Activated CD4-positive, alpha-beta T cell treated with anti-CD3 and anti-CD28 coated beads, Interleukin-2, amount 10 ng/mL, durations not matched to agents 24 days and 14 days (primary cell): ENCODE measurements at regions not wholly inside any gene's neighbourhood (a gene's known extent, or its start where the extent isn't known, plus 50 kb on each side); places are given as distances from the start of the nearest gene placed in this dataset.
"Not testable (repeated sequence)": the region's sequence is repeated elsewhere in the genome, so short reads cannot be mapped to it uniquely, and the experiment has no call there.

Experiments used
- DNase-seq: peaks from one replicate; pipeline ENCODE4 v3.0.0; 2022
- H3K27ac Mint-ChIP-seq: one replicate; pipeline ENCODE4 v1.8.0; 2022; ENCODE audit warnings: mild to moderate bottlenecking, mixed read lengths
- H3K27me3 Mint-ChIP-seq: one replicate; pipeline ENCODE4 v1.8.0; 2022; ENCODE audit warnings: mixed read lengths
- H3K36me3 Mint-ChIP-seq: one replicate; pipeline ENCODE4 v1.8.0; 2022; ENCODE audit warnings: low read depth, mild to moderate bottlenecking, mixed read lengths
- H3K4me1 Mint-ChIP-seq: one replicate; pipeline ENCODE4 v1.8.0; 2021; ENCODE audit warnings: mixed read lengths
- H3K4me3 Mint-ChIP-seq: one replicate; pipeline ENCODE4 v1.8.0; 2022; ENCODE audit warnings: mild to moderate bottlenecking, moderate library complexity, mixed read lengths
- H3K9me3 Mint-ChIP-seq: one replicate; pipeline ENCODE4 v1.8.0; 2021; ENCODE audit warnings: mixed read lengths
- intact Hi-C: fragments of 100-400 bp; cut with micrococcal nuclease; formaldehyde crosslinking; loops from one replicate; pipeline ENCODE4 v1.15.1; 2023

DNA sequence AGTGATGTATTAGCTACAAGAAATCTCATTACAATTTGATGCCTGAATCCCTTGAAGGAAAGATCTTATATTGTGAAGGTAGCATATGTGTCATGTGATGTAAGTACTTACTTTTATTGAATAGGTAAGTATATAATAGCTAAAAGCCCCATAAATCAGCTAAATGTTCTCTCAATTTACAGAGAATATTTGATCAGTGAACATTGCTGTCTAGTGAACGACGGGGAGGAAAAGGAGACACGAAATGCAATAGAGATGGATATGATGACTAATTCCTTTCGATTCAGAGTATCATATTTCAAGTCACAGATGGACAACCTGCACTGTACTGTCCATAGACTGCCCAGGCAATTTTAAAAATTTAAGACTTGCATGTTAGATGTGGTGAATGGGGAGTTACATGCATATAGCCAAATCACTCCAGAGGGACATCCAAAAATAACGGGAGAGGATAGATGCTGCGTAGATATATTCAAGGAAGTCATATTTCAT lies 462.1 kb upstream of the CDIN1 start:
- no peak for DNase-seq
- no peaks in the 10 kb centered on the region for H3K36me3 Mint-ChIP-seq
- intact Hi-C loops, result no loop called here
- peaks cover 7% of the 10 kb centered on the region for H3K9me3 Mint-ChIP-seq
- no peaks in the 10 kb centered on the region for H3K4me1 Mint-ChIP-seq
- H3K27ac Mint-ChIP-seq, result no peak overlapping the region
- no peak overlapping the region for H3K4me3 Mint-ChIP-seq
- no peaks in the 10 kb centered on the region for H3K27me3 Mint-ChIP-seq

GRCh38 chr15:36126194-36126593 lies 453.2 kb upstream of the CDIN1 start:
- Mint-ChIP-seq H3K36me3 (no peaks in the 10 kb centered on the region), H3K4me3 (no peak overlapping the region), H3K9me3 (peaks cover 3% of the 10 kb centered on the region), H3K4me1 (no peaks in the 10 kb centered on the region), H3K27me3 (no peaks in the 10 kb centered on the region), H3K27ac (no peak overlapping the region)
- no peak for DNase-seq
- intact Hi-C loops, result no loop called here

GRCh38 chr15:36130641-36131310 lies 448.6 kb upstream of the CDIN1 start:
- intact Hi-C loops, result no loop called here
- Mint-ChIP-seq H3K4me1 (no peaks in the 10 kb centered on the region), H3K4me3 (no peak overlapping the region), H3K36me3 (no peaks in the 10 kb centered on the region), H3K9me3 (no peaks in the 10 kb centered on the region), H3K27ac (no peak overlapping the region), H3K27me3 (no peaks in the 10 kb centered on the region)
- DNase-seq, result no peak

DNA sequence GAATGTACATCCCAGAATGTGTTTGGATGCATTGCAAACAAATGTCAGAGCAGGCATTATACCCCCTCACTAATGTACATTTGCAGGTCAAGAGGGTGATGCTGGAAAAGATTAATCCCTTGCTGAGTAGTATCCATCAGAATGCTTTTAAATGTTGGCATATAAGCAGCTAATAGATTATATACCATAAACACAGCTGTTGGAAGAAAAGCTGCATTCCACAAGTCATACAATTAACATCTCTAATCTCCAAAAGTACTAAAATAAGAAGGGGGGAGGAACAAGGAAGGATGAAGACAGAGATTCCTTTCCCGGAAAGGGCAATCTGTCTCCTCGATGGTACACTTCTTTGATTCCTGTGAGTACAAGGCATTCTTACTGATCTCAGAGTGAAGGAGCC lies 445.7 kb upstream of the CDIN1 start:
- Mint-ChIP-seq H3K36me3 (no peaks in the 10 kb centered on the region), H3K4me3 (no peak overlapping the region), H3K27me3 (no peaks in the 10 kb centered on the region), H3K27ac (no peak overlapping the region), H3K9me3 (no peaks in the 10 kb centered on the region), H3K4me1 (no peaks in the 10 kb centered on the region)
- DNase-seq, result no peak
- intact Hi-C loops, result no loop called here

- no peaks in the 10 kb centered on the region for H3K27me3 Mint-ChIP-seq
- no peaks in the 10 kb centered on the region for H3K36me3 Mint-ChIP-seq
- no peaks in the 10 kb centered on the region for H3K4me1 Mint-ChIP-seq
- no peak overlapping the region for H3K27ac Mint-ChIP-seq
- H3K9me3 Mint-ChIP-seq, result no peaks in the 10 kb centered on the region
- no peak overlapping the region for H3K4me3 Mint-ChIP-seq
- intact Hi-C loops, result no loop called here
- DNase-seq, result no peak
Observed at GRCh38 chr15:36136049-36136448, 443.4 kb upstream of the CDIN1 start.

DNA sequence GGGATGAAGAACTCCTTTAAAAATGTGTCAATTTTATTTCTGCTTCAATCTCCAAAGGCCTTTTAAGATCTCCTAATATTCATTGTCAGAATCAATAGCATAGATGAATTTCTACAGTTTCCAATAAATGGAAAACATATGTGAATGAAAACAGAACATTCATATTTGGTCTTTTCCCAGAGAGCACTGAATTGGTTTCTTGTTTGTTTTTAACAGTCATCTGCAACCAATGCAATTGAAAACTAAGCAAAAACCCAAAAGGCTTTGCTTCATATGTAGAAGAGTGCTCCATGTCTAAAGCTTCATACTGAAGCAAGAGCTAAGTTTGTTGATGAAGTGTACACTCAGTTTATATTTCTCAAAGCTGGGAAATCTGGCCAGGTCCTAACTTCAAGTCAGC lies 426.5 kb upstream of the CDIN1 start:
- H3K27ac Mint-ChIP-seq, result no peak overlapping the region
- H3K27me3 Mint-ChIP-seq, result no peaks in the 10 kb centered on the region
- intact Hi-C loops, result no loop called here
- no peaks in the 10 kb centered on the region for H3K4me1 Mint-ChIP-seq
- no peak for DNase-seq
- no peak overlapping the region for H3K4me3 Mint-ChIP-seq
- H3K36me3 Mint-ChIP-seq, result no peaks in the 10 kb centered on the region
- H3K9me3 Mint-ChIP-seq, result peaks cover 6% of the 10 kb centered on the region

GRCh38 chr15:36156879-36157427 lies 422.5 kb upstream of the CDIN1 start:
- Mint-ChIP-seq H3K4me3 (no peak overlapping the region), H3K27ac (no peak overlapping the region), H3K9me3 (peaks cover under 1% of the 10 kb centered on the region), H3K36me3 (no peaks in the 10 kb centered on the region), H3K4me1 (no peaks in the 10 kb centered on the region), H3K27me3 (no peaks in the 10 kb centered on the region)
- intact Hi-C loops, result no loop called here
- no peak for DNase-seq

- intact Hi-C loops, result no loop called here
- Mint-ChIP-seq H3K27ac (no peak overlapping the region), H3K36me3 (no peaks in the 10 kb centered on the region), H3K4me3 (no peak overlapping the region), H3K9me3 (peaks cover 4% of the 10 kb centered on the region), H3K27me3 (no peaks in the 10 kb centered on the region), H3K4me1 (no peaks in the 10 kb centered on the region)
- no peak for DNase-seq
Observed at GRCh38 chr15:36160351-36160750, 419.1 kb upstream of the CDIN1 start.

DNA sequence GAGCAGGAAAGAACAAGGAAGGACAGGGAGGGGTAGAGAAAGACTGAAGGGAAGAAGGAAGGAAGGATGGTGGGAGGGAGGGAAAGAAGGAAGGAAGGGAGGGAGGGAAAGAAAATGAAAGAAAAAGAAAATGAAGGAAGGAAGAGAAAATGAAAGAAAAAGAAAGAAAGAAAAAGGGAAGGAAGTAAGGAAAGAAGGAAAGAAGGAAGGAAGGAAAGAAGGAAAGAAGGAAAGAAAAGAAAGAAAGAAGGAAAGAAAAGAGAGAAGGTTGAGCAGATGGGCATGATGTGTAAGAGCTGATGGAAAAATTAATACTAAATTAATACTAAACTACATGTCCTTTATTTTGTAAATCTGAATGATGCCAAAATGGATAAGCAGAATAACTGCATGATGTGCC lies 418.3 kb upstream of the CDIN1 start:
- H3K27ac Mint-ChIP-seq, result no peak overlapping the region
- no peaks in the 10 kb centered on the region for H3K27me3 Mint-ChIP-seq
- no peaks in the 10 kb centered on the region for H3K36me3 Mint-ChIP-seq
- intact Hi-C loops, result no loop called here
- DNase-seq, result no peak
- H3K4me1 Mint-ChIP-seq, result no peaks in the 10 kb centered on the region
- no peak overlapping the region for H3K4me3 Mint-ChIP-seq
- peaks cover 4% of the 10 kb centered on the region for H3K9me3 Mint-ChIP-seq

DNA sequence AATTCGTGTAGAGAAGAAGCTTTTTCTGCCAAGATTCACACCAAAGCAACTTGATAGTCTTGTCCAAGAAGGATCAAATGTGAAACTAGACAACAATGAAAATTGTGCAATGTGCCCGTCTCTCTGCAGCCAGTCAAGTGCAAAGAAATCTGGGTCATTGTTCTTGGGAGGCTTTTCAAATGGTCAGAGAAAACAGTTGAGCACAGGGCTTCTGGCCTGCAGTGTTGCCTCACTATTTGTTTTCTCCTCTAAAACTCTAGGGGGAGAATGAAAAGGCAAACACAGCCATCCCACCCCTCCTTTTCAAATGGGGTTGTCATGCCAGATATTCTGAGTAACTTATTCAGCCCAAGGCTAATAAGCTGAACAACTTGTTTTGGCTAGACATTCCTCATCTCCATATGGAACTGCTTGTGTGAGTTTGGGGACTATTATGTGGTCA lies 417.6 kb upstream of the CDIN1 start:
- H3K9me3 Mint-ChIP-seq, result peaks cover 4% of the 10 kb centered on the region

GRCh38 chr15:36163983-36164382 lies 415.4 kb upstream of the CDIN1 start:
- intact Hi-C loops, H3K9me3 Mint-ChIP-seq, H3K27me3 Mint-ChIP-seq, H3K4me1 Mint-ChIP-seq, DNase-seq, H3K36me3 Mint-ChIP-seq, H3K27ac Mint-ChIP-seq, H3K4me3 Mint-ChIP-seq: not testable (repeated sequence)

More for the DNA sequence above, 417.6 kb upstream of the CDIN1 start:
- Mint-ChIP-seq H3K4me3 (no peak overlapping the region), H3K4me1 (no peaks in the 10 kb centered on the region), H3K27me3 (no peaks in the 10 kb centered on the region), H3K36me3 (no peaks in the 10 kb centered on the region), H3K27ac (no peak overlapping the region)
- DNase-seq, result no peak
- intact Hi-C loops, result no loop called here

DNA sequence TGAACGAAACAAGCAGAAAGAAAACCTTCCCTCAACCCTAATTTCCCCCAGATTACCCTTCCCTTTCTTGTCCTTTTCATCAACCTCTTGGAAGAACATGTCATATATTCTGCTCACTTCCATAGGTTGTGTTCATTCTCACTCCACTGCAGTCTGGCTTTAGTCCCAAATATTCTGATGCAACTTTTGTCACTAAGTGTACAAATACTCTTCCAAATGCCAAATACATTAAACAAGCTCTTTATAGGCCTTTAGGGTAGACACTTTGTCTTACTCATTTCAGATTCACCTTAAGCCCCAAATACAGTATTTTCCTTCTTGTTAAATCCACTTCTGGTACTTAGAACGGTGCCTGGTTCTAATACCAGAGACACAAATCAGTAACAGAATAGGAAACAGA lies 406.5 kb upstream of the CDIN1 start:
- intact Hi-C loops, result no loop called here
- no peaks in the 10 kb centered on the region for H3K4me1 Mint-ChIP-seq
- H3K27me3 Mint-ChIP-seq, result no peaks in the 10 kb centered on the region
- no peaks in the 10 kb centered on the region for H3K36me3 Mint-ChIP-seq
- DNase-seq, result no peak
- no peak overlapping the region for H3K4me3 Mint-ChIP-seq
- H3K27ac Mint-ChIP-seq, result no peak overlapping the region
- H3K9me3 Mint-ChIP-seq, result no peaks in the 10 kb centered on the region

DNA sequence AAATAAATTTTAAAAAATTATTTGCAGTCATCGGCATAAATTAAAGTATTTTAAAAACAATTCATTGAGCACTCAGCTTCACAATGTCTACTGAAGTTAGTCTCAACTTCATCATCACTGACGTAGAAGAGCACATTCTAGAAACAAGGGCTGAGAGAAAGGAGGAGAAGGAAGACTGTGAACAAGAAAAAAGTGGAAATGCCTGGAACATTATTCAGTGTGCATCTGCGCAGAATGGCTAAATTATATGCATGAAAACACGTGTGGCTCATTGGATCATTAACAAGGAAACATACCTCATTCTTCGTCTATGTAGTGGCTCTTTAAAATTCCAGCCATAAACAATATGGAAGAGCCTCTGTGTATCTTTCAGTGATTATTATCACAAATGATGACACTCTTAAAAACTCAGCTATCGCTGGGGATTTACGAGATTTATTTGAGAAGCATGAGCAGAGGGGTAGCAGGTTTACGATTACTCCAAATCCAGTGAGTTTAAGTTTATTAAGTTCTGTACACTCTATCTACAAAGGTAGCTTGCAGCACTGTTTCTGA lies 404.2 kb upstream of the CDIN1 start:
- Mint-ChIP-seq H3K36me3 (no peaks in the 10 kb centered on the region), H3K4me1 (no peaks in the 10 kb centered on the region), H3K27ac (no peak overlapping the region), H3K27me3 (no peaks in the 10 kb centered on the region), H3K9me3 (no peaks in the 10 kb centered on the region), H3K4me3 (no peak overlapping the region)
- no peak for DNase-seq
- intact Hi-C loops, result no loop called here

- Mint-ChIP-seq H3K36me3 (no peaks in the 10 kb centered on the region), H3K27ac (no peak overlapping the region), H3K27me3 (no peaks in the 10 kb centered on the region), H3K9me3 (no peaks in the 10 kb centered on the region), H3K4me1 (no peaks in the 10 kb centered on the region), H3K4me3 (no peak overlapping the region)
- no peak for DNase-seq
- intact Hi-C loops, result no loop called here
Observed at GRCh38 chr15:36175741-36176291, 403.6 kb upstream of the CDIN1 start.
